ENCODE measurements at regions not wholly inside any gene's neighbourhood (a gene's known extent, or its start where the extent isn't known, plus 50 kb on each side); places are given as distances from the start of the nearest gene placed in this dataset.

- TF ChIP-seq, protein P1, sequence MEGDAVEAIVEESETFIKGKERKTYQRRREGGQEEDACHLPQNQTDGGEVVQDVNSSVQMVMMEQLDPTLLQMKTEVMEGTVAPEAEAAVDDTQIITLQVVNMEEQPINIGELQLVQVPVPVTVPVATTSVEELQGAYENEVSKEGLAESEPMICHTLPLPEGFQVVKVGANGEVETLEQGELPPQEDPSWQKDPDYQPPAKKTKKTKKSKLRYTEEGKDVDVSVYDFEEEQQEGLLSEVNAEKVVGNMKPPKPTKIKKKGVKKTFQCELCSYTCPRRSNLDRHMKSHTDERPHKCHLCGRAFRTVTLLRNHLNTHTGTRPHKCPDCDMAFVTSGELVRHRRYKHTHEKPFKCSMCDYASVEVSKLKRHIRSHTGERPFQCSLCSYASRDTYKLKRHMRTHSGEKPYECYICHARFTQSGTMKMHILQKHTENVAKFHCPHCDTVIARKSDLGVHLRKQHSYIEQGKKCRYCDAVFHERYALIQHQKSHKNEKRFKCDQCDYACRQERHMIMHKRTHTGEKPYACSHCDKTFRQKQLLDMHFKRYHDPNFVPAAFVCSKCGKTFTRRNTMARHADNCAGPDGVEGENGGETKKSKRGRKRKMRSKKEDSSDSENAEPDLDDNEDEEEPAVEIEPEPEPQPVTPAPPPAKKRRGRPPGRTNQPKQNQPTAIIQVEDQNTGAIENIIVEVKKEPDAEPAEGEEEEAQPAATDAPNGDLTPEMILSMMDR (optimal IDR thresholded peaks at IDR 0.05 in 1 of 3, IDR thresholded peaks at IDR 0.05 in 1 of 3, conservative IDR thresholded peaks at IDR 0.05 in 1 of 3; ENCODE audit: extremely low read depth in 1 of 3, insufficient read depth in 2 of 3, low read length in 3 of 3) = no peak
- no peak for TF ChIP-seq EZH2 (IDR thresholded peaks at IDR 0.05; ENCODE audit: low read length)
Observed at GRCh38 chr12:22787557-22787956, 162.6 kb downstream of the ETNK1 start.

All from keratinocyte (primary cell).